K562 (cell line): ENCODE measurements at regions not wholly inside any gene's neighbourhood (a gene's known extent, or its start where the extent isn't known, plus 50 kb on each side); places are given as distances from the start of the nearest gene placed in this dataset.

ENCODE experiments used
- FOXK1 ChIP-seq: sonication (generic); formaldehyde crosslinking; IDR thresholded peaks from 2 replicates; pipeline ENCODE4 v1.8.0; 2022; ENCODE audit warnings: missing genetic modification reagents, mild to moderate bottlenecking, borderline replicate concordance
- KLF10 ChIP-seq: fragments of 250-450 bp; sonication (Bioruptor Pico); IDR thresholded peaks from 2 replicates; pipeline ENCODE4 v1.6.1; 2021; ENCODE audit warnings: matching md5 sums
- NFIX ChIP-seq: fragments of 250-450 bp; sonication (Bioruptor Pico); IDR thresholded peaks from 2 replicates; pipeline ENCODE4 v1.4.0; 2020; ENCODE audit warnings: low read depth, mild to moderate bottlenecking, moderate library complexity
- TEAD2 ChIP-seq: fragments of 450-650 bp; IDR thresholded peaks from 2 replicates; pipeline ENCODE4 v1.6.1; 2016; ENCODE audit warnings: missing genetic modification characterization, control low read depth, missing compliant biosample characterization
- ZNF445 ChIP-seq: fragments of 250-450 bp; sonication (Bioruptor Pico); IDR thresholded peaks from 2 replicates; pipeline ENCODE4 v1.4.0; 2020; ENCODE audit warnings: low read depth, mild to moderate bottlenecking, moderate library complexity
- TF ChIP-seq, protein P1 (sequence below), 2 experiments: IDR thresholded peaks in 1 of 2; conservative IDR thresholded peaks in 1 of 2; 2 replicates each; pipeline ENCODE4 v1.6.1; 2016; ENCODE audit warnings: low read depth in 2 of 2, mild to moderate bottlenecking in 1 of 2, missing compliant biosample characterization in 1 of 2, missing genetic modification characterization in 1 of 2, moderate library complexity in 1 of 2
- TF ChIP-seq, protein P2 (sequence below): sonication (generic); formaldehyde crosslinking; IDR thresholded peaks from 2 replicates; pipeline ENCODE4 v1.8.0; 2022; ENCODE audit warnings: mild to moderate bottlenecking, missing genetic modification reagents

DNA sequence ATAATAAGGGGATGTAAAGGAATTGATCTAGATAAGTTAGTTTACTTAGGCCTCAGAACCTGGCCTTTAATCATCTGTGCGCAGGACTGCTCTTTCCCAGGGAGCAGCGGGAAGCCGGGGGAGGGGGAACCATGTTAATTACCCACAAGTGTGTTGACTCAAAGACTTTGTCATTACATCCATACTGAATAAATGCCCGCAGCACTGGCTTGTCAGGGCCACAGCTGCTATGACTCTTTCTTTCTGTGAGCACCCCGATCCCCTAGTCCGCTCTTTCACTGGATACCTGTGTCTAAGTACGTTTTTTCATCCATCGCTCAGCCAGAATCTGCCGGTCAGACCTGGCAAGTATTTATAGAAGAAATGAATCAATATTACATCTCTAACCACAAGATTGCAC is 249.3 kb upstream of the DMRT1 start (continued):
- TF ChIP-seq, protein P1, sequence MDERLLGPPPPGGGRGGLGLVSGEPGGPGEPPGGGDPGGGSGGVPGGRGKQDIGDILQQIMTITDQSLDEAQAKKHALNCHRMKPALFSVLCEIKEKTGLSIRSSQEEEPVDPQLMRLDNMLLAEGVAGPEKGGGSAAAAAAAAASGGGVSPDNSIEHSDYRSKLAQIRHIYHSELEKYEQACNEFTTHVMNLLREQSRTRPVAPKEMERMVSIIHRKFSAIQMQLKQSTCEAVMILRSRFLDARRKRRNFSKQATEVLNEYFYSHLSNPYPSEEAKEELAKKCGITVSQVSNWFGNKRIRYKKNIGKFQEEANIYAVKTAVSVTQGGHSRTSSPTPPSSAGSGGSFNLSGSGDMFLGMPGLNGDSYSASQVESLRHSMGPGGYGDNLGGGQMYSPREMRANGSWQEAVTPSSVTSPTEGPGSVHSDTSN (CRISPR knock-in tag; IDR thresholded peaks at IDR 0.05; ENCODE audit: low read depth): no peak
- TF ChIP-seq, protein P1 (tag; conservative IDR thresholded peaks at IDR 0.05; ENCODE audit: low read depth): no peak
- no peak for TF ChIP-seq FOXK1 (CRISPR knock-in tag)
- no peak for TF ChIP-seq TEAD2 (tag)
- TF ChIP-seq ZNF445 (CRISPR knock-in tag): no peak
- no peak for TF ChIP-seq KLF10
- no peak for TF ChIP-seq NFIX (CRISPR knock-in tag)
- TF ChIP-seq, protein P2, sequence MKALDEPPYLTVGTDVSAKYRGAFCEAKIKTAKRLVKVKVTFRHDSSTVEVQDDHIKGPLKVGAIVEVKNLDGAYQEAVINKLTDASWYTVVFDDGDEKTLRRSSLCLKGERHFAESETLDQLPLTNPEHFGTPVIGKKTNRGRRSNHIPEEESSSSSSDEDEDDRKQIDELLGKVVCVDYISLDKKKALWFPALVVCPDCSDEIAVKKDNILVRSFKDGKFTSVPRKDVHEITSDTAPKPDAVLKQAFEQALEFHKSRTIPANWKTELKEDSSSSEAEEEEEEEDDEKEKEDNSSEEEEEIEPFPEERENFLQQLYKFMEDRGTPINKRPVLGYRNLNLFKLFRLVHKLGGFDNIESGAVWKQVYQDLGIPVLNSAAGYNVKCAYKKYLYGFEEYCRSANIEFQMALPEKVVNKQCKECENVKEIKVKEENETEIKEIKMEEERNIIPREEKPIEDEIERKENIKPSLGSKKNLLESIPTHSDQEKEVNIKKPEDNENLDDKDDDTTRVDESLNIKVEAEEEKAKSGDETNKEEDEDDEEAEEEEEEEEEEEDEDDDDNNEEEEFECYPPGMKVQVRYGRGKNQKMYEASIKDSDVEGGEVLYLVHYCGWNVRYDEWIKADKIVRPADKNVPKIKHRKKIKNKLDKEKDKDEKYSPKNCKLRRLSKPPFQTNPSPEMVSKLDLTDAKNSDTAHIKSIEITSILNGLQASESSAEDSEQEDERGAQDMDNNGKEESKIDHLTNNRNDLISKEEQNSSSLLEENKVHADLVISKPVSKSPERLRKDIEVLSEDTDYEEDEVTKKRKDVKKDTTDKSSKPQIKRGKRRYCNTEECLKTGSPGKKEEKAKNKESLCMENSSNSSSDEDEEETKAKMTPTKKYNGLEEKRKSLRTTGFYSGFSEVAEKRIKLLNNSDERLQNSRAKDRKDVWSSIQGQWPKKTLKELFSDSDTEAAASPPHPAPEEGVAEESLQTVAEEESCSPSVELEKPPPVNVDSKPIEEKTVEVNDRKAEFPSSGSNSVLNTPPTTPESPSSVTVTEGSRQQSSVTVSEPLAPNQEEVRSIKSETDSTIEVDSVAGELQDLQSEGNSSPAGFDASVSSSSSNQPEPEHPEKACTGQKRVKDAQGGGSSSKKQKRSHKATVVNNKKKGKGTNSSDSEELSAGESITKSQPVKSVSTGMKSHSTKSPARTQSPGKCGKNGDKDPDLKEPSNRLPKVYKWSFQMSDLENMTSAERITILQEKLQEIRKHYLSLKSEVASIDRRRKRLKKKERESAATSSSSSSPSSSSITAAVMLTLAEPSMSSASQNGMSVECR: no peak
